ENCODE measurements at regions not wholly inside any gene's neighbourhood (a gene's known extent, or its start where the extent isn't known, plus 50 kb on each side); places are given as distances from the start of the nearest gene placed in this dataset.

DNA sequence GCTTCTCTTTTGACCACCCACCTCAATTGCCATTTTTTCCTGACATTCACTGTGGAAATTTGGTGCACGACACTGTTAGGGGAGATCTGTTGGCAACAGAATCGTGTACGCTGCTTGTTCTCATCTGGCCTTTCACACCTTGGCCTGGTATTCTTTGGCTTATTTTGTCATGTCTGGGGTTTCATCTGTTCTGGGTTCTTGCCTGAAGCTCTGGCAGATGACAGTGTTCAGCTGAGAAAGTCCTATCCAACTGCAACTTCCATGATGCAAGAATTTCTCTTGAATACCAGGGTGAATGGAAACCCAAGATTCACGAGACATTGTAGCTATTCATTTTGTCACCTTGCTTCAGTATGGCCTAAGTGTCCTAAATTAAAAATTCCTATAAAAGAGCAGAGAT, 82.6 kb upstream of the CELF2 start:
- POLR2A ChIA-PET: no interaction called here

DNA sequence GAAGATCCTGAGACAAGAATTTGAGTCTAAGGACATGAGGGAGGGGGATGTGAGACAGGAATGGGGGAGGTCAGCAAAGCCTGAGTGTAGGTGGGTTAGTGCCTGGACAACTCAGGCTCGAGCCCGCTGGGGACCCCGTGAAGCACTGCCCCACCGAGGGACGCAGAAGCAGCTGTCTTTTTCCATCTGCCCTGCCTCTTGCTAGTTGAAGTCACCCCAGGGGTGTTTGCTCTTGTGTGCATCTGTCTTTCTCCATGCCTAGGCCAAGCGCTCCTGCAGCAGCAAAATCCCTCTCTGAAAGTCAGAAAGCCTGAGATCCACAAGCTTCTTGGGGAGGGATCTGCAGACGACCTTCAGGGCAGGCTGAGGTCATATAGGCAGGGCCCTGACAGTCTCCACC, 79.0 kb upstream of the CELF2 start:
- POLR2A ChIA-PET: no interaction called here
- CTCF ChIA-PET: no interaction called here

More for the DNA sequence above, 82.6 kb upstream of the CELF2 start:
- CTCF ChIA-PET: no interaction called here

DNA sequence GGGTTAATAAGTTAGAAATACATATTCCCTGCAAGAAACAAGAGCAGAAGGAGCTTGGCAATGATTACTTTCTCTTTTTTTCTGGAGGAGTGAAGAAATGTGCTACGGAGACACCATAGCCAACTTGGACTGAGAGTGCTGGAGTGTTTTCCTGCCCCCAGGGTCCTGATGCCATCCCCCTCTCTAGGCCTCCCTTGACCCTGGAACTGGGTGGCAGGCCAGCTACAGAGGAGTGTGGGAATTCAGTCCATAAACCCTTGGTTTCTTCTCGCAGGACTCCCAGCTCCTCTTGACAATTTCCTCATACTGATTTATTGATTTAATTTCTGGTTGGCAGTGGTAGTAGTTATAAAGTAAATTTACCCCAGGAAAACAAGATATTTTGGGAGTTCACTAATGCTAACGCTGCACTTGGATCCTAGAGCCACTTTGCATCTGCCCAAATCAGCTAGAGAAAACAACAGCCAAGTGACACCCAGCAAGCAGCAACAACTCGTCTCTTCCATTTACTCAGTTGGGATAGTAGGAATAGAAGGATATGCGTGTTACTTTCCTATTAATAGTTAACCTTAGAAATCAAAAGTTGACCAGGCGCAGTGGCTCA, 76.4 kb upstream of the CELF2 start:
- POLR2A ChIA-PET: no interaction called here
- CTCF ChIA-PET: no interaction called here

GRCh38 chr10:10942441-10942840, 75.2 kb upstream of the CELF2 start:
- ChIA-PET CTCF (interaction anchor here (0.7 kb wide), 1 partner anchor 528 kb away, joined by 4 read pairs; no protein-coding TSS in a partner anchor), POLR2A (no interaction called here)

- POLR2A ChIA-PET: no interaction called here
- CTCF ChIA-PET: no interaction called here
Observed at GRCh38 chr10:10946081-10946480, 71.6 kb upstream of the CELF2 start.

DNA sequence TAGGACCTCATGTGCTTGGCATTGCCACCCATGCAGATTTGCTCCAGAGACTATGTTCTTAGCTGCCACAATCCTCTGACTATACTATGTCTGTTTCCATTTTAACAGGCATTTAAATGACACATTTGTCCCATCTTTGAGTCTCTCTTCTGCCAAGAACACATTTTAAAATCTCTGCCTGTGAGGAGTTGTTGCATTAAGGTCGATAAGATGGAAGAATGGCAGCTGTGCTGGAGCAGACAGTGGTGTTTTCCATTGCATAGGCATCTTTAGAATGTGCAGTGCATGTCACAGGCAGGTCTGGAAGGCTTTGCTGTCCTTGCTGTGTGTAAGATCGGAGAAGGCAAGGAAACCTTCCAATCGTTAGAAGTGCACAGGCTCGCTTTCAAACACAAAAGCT, 70.9 kb upstream of the CELF2 start:
- CTCF ChIA-PET: no interaction called here

DNA sequence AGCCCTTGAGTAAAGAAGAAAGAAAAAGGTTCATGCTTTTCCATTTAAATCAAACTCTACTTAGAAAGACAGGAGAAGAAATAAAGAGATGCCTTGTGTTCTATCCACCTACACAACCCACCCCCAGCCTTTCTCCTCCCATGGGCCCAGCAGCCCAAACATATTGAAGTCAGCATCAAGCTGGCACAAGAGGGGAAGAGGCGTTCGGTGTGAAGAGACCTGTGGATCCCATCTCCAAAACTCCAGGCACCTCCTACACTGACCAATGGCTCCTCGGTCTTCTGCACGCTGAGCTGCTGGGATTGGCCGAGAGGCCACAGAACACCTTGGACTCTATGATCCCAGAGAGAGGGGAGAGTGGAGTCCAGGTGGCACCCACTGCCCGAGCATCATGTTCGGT, 66.0 kb upstream of the CELF2 start:
- ChIA-PET POLR2A (no interaction called here), CTCF (no interaction called here)

More for the DNA sequence above, 70.9 kb upstream of the CELF2 start:
- POLR2A ChIA-PET: no interaction called here

DNA sequence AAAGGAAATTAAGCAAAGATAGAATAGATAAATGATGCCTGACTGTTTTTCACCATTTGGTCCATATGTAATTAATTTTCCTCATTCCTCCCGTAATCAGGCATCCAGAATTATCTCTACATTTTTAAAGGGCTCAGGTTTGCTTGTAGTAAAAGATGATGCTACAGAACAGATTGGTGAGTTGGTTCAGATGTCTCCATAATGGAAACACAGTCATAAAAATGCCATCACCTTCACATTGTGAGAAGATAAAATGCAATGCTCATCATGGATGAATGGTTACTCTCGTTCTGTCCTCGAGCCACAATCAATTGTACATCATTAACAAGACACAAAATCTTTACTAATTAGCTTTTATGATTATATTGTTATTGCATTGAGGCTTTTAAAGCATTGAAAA, 64.9 kb upstream of the CELF2 start:
- ChIA-PET CTCF (no interaction called here), POLR2A (no interaction called here)

DNA sequence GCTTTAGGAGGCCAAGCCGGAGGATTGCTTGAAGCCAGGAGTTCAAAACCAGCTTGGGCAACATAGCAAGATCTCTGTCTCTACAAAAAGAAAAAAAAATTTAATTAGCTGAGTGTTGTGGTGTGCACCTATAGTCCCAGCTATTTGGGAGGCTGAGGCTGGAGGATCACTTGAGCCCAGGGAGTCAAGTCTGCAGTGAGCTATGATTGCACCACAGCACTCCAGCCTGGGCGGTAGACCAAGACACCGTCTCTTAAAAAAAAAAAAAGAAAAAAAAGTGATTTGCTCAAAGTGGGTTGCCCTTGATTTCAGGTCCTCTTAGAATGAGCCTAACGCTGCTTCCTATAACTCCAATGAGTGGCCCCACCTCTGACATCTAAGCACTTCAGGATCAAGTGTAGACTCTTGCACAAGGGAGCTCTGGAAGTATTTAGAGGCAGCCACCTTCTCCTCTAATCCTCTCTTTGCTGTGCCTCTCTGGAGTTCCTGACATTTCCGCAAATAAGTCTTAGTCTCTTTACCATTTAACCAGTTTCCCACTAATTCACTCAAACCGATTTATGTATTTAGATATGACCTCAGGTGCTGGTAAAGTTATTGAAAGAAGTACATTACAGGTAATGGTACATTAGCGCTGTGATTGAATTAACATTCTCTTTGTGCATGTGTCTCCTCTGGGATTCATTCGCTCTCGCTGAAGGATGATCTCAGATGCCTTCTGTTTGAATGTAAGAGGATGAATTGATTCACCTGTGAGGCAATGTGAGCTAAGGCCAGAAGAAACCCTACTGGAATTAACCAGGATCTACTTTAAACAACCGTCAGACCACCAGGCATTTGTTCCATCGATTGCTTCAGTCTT, 60.8 kb upstream of the CELF2 start:
- ChIA-PET POLR2A (no interaction called here), CTCF (no interaction called here)

- ChIA-PET CTCF (no interaction called here), POLR2A (no interaction called here)
Observed at GRCh38 chr10:10958041-10958440, 59.6 kb upstream of the CELF2 start.

- ChIA-PET POLR2A (no interaction called here), CTCF (no interaction called here)
Observed at GRCh38 chr10:10959666-10960065, 58.0 kb upstream of the CELF2 start.

DNA sequence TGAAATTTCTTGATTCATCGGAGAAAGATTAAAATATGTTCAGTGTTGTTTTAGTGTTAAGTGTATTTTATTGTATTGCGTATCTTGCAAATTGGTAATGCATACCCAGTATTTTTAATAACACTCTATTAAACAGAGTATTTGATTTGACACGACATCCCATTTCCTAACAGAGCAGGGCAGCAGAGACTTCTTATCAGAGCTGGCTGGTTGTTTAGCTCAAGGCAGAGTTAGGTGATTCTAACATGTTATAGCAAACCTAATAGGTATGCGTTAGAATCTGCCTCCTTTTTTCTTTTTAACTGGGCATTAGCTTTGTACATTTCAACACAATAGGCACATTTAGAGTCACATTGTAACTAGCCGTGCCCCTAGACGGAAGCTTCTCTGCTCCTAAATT, 57.1 kb upstream of the CELF2 start:
- ChIA-PET POLR2A (no interaction called here), CTCF (no interaction called here)

DNA sequence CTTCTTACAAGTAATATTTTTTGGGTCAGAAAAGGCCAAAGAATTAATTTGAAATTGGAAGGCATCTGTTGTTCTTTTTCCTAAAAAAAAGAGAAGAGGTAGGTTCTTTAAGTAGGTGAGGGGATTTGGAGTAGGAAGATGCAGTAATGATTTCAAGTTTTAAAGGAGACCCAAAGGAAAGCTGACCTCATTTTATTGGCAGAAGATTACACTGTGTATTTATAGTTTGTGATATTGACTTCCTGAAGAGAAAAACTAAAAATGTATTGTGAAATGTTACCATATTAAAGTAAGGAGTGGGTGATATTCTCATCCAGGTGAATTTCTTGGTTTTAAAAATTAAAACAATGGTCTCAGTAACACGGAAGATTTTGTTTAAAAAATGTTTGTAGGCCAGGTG, 56.6 kb upstream of the CELF2 start:
- POLR2A ChIA-PET: no interaction called here
- CTCF ChIA-PET: no interaction called here

GRCh38 chr10:10967029-10967428, 50.6 kb upstream of the CELF2 start:
- POLR2A ChIA-PET: no interaction called here
- CTCF ChIA-PET: no interaction called here

DNA sequence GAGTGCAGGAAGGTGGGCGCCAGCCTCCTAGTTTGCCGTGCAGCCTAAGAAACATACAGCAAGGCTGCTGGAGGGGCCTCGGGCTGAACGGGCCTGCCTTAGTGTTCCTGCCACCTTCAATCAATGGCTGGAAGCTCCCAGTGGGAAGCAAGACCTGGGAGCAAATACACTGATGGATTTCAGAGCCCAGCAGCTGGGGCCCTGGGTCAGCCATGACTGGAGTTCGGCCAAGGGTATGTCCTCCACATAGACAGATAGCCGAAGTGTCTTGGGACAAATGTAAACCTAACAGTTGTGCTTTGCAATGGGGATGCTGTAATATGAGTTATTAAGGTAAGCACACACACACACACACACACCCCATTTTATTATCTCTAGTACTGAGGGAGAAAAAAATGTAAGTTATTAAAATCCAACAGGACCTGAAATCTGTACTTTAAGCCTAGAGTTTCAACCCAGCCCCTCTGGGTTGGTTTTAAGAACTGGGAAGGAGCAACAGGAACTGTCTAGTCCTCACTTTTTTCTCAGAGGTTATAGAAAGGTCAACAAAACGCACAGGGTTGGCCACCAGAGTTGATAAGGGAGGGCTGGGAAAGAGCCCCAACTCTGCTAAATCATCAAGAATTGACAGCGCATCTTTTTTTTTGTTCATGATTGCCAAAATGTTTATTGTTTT, 50.0 kb upstream of the CELF2 start:
- ChIA-PET CTCF (no interaction called here), POLR2A (no interaction called here)
